ENCODE measurements at regions not wholly inside any gene's neighbourhood (a gene's known extent, or its start where the extent isn't known, plus 50 kb on each side); places are given as distances from the start of the nearest gene placed in this dataset.

- Histone ChIP-seq H3K27ac (ENCODE audit: low read depth in 1 of 2, low read length in 2 of 2) (no peak overlapping the region), H3K4me1 (ENCODE audit: control insufficient read depth in 4 of 4, insufficient read depth in 4 of 4, low read length in 3 of 4) (no peaks in the 10 kb centered on the region), H3K9ac (ENCODE audit: low read depth in 1 of 2, low read length in 2 of 2) (no peak overlapping the region), H3K4me3 (ENCODE audit: low read depth in 1 of 3, low read length in 3 of 3) (no peak overlapping the region), H3K9me3 (ENCODE audit: control insufficient read depth in 4 of 4, low read length in 3 of 4) (peaks cover 0 to 3% (median under 1%) of the 10 kb centered on the region in 4 donors), H3K27me3 (ENCODE audit: control insufficient read depth in 4 of 4, insufficient read depth in 4 of 4, low read length in 3 of 4) (no peaks in the 10 kb centered on the region), H3K36me3 (ENCODE audit: control insufficient read depth in 4 of 4, insufficient read depth in 3 of 4, low read depth in 1 of 4, low read length in 3 of 4) (no peaks in the 10 kb centered on the region)
- TF ChIP-seq CTCF (IDR thresholded peaks at IDR 0.05; ENCODE audit: low read depth, low read length, missing input control) = no peak
- no peak for TF ChIP-seq JUND (IDR thresholded peaks at IDR 0.05)
- TF ChIP-seq REST (IDR thresholded peaks at IDR 0.05) = no peak
- no peak for TF ChIP-seq EGR1 (IDR thresholded peaks at IDR 0.05; ENCODE audit: low read depth in 2 of 2)
- no peak for TF ChIP-seq HNF4G (IDR thresholded peaks at IDR 0.05)
- TF ChIP-seq, protein P1, sequence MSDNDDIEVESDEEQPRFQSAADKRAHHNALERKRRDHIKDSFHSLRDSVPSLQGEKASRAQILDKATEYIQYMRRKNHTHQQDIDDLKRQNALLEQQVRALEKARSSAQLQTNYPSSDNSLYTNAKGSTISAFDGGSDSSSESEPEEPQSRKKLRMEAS (IDR thresholded peaks at IDR 0.05) = no peak
- TF ChIP-seq, protein P2, sequence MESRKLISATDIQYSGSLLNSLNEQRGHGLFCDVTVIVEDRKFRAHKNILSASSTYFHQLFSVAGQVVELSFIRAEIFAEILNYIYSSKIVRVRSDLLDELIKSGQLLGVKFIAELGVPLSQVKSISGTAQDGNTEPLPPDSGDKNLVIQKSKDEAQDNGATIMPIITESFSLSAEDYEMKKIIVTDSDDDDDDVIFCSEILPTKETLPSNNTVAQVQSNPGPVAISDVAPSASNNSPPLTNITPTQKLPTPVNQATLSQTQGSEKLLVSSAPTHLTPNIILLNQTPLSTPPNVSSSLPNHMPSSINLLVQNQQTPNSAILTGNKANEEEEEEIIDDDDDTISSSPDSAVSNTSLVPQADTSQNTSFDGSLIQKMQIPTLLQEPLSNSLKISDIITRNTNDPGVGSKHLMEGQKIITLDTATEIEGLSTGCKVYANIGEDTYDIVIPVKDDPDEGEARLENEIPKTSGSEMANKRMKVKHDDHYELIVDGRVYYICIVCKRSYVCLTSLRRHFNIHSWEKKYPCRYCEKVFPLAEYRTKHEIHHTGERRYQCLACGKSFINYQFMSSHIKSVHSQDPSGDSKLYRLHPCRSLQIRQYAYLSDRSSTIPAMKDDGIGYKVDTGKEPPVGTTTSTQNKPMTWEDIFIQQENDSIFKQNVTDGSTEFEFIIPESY (IDR thresholded peaks at IDR 0.05) = no peak
- no peak for TF ChIP-seq RXRA (IDR thresholded peaks at IDR 0.05)
- no peak for TF ChIP-seq GABPA (IDR thresholded peaks at IDR 0.05 in 1 of 2, conservative IDR thresholded peaks at IDR 0.05 in 1 of 2)
- no peak for TF ChIP-seq SP1 (IDR thresholded peaks at IDR 0.05)
- no peak for TF ChIP-seq HNF4A (conservative IDR thresholded peaks at IDR 0.05)
- no peak for TF ChIP-seq RAD21 (IDR thresholded peaks at IDR 0.05)
- TF ChIP-seq FOXA2 (IDR thresholded peaks at IDR 0.05) = no peak
- TF ChIP-seq FOXA1 (IDR thresholded peaks at IDR 0.05) = no peak
- TF ChIP-seq YY1 (IDR thresholded peaks at IDR 0.05) = no peak
- no peak for TF ChIP-seq ATF3 (IDR thresholded peaks at IDR 0.05)
- no peak for TF ChIP-seq TAF1 (conservative IDR thresholded peaks at IDR 0.05)
- no peak for TF ChIP-seq NR2F2 (IDR thresholded peaks at IDR 0.05)
- no peak for DNase-seq (ENCODE audit: low spot score)
Observed at GRCh38 chr7:156423876-156424275, 216.7 kb upstream of the RNF32 start.
